ENCODE measurements at regions not wholly inside any gene's neighbourhood (a gene's known extent, or its start where the extent isn't known, plus 50 kb on each side); places are given as distances from the start of the nearest gene placed in this dataset.
"Not testable (repeated sequence)": the region's sequence is repeated elsewhere in the genome, so short reads cannot be mapped to it uniquely, and the experiment has no call there.

DNA sequence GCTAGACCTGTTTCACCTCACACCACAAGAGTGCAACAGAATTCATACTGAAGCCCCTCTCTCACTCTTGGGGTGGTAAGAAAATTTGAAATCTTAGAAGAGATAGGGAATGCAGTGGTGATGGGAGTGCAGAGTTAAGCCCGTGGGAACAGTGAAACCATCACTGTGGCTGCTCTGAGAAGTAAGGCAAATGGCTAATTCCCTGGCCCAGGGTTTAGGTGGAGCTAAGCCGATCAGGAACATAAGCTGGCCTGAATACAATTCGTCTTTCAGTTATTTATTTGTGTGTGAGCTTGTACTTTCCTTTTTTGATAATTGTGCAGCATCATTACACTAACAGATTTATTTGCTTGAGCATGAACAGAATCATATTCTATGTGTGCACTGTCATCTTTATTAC lies 1070.6 kb downstream of the STPG2 start:
- no peak overlapping the region for H3K27ac ChIP-seq
- DNase-seq (ENCODE audit: low spot score): no peak
- ChIA-PET POLR2A (ENCODE audit: low non-redundant PET) (no interaction called here), CTCF (no interaction called here)
- no peak for TF ChIP-seq CTCF (conservative IDR thresholded peaks at IDR 0.05; ENCODE audit: low read depth)

- DNase-seq (ENCODE audit: low spot score): no peak
- CTCF ChIA-PET: interaction anchor here (0.6 kb wide), 1 partner anchor 24 kb away, joined by 4 read pairs; no protein-coding TSS in a partner anchor
- POLR2A ChIA-PET (ENCODE audit: low non-redundant PET): no interaction called here
- H3K27ac ChIP-seq: no peak overlapping the region
- TF ChIP-seq CTCF (conservative IDR thresholded peaks at IDR 0.05; ENCODE audit: low read depth): no peak
Observed at GRCh38 chr4:97073194-97073593, 1070.1 kb downstream of the STPG2 start.

DNA sequence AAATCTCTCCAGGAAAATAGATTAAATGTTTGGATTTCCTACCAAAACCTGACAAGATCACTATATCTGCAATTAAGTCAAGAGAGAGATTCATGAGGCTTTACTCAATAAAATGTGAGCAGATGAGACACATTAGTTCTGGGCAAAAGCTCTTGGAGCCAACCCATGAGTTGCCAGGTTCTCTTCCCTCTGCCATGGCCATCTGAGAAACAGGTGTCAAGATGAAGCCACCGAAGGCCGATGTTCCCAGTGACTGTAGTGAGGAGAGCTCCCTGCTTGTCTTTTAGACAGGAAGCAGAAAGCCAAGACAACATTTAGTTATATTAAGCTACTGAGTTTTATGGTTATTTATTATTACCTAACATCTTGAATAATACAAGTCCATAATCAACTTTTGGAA lies 1068.7 kb downstream of the STPG2 start:
- CTCF ChIA-PET: interaction anchor here (0.6 kb wide), 1 partner anchor 79 kb away, joined by 3 read pairs; no protein-coding TSS in a partner anchor
- POLR2A ChIA-PET (ENCODE audit: low non-redundant PET): no interaction called here
- no peak overlapping the region for H3K27ac ChIP-seq
- DNase-seq (ENCODE audit: low spot score): no peak
- no peak for TF ChIP-seq CTCF (conservative IDR thresholded peaks at IDR 0.05; ENCODE audit: low read depth)

GRCh38 chr4:97081951-97082350 lies 1061.3 kb downstream of the STPG2 start:
- DNase-seq (ENCODE audit: low spot score): no peak
- POLR2A ChIA-PET (ENCODE audit: low non-redundant PET): no interaction called here
- no peak overlapping the region for H3K27ac ChIP-seq
- TF ChIP-seq CTCF (conservative IDR thresholded peaks at IDR 0.05; ENCODE audit: low read depth): no peak
- CTCF ChIA-PET: no interaction called here

- DNase-seq (ENCODE audit: low spot score); H3K27ac ChIP-seq; CTCF ChIA-PET; POLR2A ChIA-PET (ENCODE audit: low non-redundant PET): not testable (repeated sequence)
Observed at GRCh38 chr4:97097036-97097435, 1046.2 kb downstream of the STPG2 start.

DNA sequence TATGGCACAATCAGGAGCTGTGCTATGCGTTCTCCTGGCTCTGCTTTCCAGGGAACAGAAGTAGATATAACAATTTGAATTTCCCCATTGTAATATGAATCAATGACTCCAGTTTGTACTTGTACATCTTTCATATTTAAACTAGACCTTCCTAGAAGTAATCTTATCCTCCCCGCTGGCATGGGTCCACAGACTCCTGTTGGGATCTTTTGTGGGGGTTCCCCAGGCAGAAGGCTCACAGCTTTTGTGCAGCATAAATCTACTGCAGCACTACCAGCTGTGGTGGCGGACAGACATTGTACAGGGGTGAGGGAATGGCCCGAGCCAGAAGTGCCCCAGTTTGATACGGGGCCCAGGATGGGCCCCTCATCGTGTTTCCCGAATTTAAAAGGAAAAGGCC lies 1042.1 kb downstream of the STPG2 start:
- DNase-seq (ENCODE audit: low spot score); POLR2A ChIA-PET (ENCODE audit: low non-redundant PET); H3K27ac ChIP-seq; CTCF ChIA-PET: not testable (repeated sequence)

GRCh38 chr4:97103252-97103651 lies 1040.0 kb downstream of the STPG2 start:
- H3K27ac ChIP-seq: no peak overlapping the region
- POLR2A ChIA-PET (ENCODE audit: low non-redundant PET): no interaction called here
- no peak for DNase-seq (ENCODE audit: low spot score)
- no peak for TF ChIP-seq CTCF (conservative IDR thresholded peaks at IDR 0.05; ENCODE audit: low read depth)
- CTCF ChIA-PET: no interaction called here

- CTCF ChIA-PET: no interaction called here
- H3K27ac ChIP-seq: no peak overlapping the region
- TF ChIP-seq CTCF (conservative IDR thresholded peaks at IDR 0.05; ENCODE audit: low read depth): no peak
- peak; percentile 25 for DNase-seq (ENCODE audit: low spot score)
- POLR2A ChIA-PET (ENCODE audit: low non-redundant PET): no interaction called here
Observed at GRCh38 chr4:97104006-97104405, 1039.3 kb downstream of the STPG2 start.
